Suprapubic skin (tissue), 4 donors: ENCODE measurements at regions not wholly inside any gene's neighbourhood (a gene's known extent, or its start where the extent isn't known, plus 50 kb on each side); places are given as distances from the start of the nearest gene placed in this dataset.

Experiments
- DNase-seq, 2 donors: peaks; one replicate each; pipeline ENCODE4 v3.0.0-alpha.2; 2019; ENCODE audit warnings: low spot score in 2 of 2
- H3K27ac ChIP-seq: fragments of 200-600 bp; sonication (generic); one replicate; pipeline ENCODE4 v1.5.1; 2019
- H3K27me3 ChIP-seq: fragments of 200-600 bp; sonication (generic); one replicate; pipeline ENCODE4 v1.5.1; 2019
- H3K36me3 ChIP-seq: fragments of 200-600 bp; sonication (generic); one replicate; pipeline ENCODE4 v1.5.1; 2019
- H3K4me1 ChIP-seq: fragments of 200-600 bp; sonication (generic); one replicate; pipeline ENCODE4 v1.5.1; 2019
- H3K4me3 ChIP-seq: fragments of 200-600 bp; sonication (generic); one replicate; pipeline ENCODE4 v1.5.1; 2019; ENCODE audit warnings: mild to moderate bottlenecking
- H3K9me3 ChIP-seq: fragments of 200-600 bp; sonication (generic); one replicate; pipeline ENCODE4 v1.5.1; 2019
- EP300 ChIP-seq: sonication (generic); formaldehyde crosslinking; IDR thresholded peaks from one replicate; pipeline ENCODE4 v1.6.1; 2017; ENCODE audit warnings: antibody characterized with exemption
- POLR2A ChIP-seq, 2 donors: fragments of 450-650 bp; IDR thresholded peaks; one replicate each; pipeline ENCODE4 v1.6.1; 2017; ENCODE audit warnings: antibody characterized with exemption in 2 of 2, mild to moderate bottlenecking in 2 of 2, moderate library complexity in 2 of 2
- POLR2AphosphoS5 ChIP-seq, 3 donors: sonication (generic); formaldehyde crosslinking; IDR thresholded peaks; one replicate each; pipeline ENCODE4 v1.6.1; 2017; ENCODE audit warnings: antibody characterized with exemption in 3 of 3
- WGBS: methylation state at CpG from one replicate; pipeline ENCODE4 v1.1.5; 2018; 5-methylcytosine and 5-hydroxymethylcytosine counted together
- TF ChIP-seq, protein P1 (sequence below), 2 donors: fragments of 200-600 bp in 1 of 2; fragments of 450-650 bp in 1 of 2; sonication (generic) in 1 of 2; IDR thresholded peaks; one replicate each; pipeline ENCODE4 v1.5.1; 2016 to 2019; ENCODE audit warnings: antibody characterized with exemption in 2 of 2, mild to moderate bottlenecking in 1 of 2, moderate library complexity in 1 of 2

DNA sequence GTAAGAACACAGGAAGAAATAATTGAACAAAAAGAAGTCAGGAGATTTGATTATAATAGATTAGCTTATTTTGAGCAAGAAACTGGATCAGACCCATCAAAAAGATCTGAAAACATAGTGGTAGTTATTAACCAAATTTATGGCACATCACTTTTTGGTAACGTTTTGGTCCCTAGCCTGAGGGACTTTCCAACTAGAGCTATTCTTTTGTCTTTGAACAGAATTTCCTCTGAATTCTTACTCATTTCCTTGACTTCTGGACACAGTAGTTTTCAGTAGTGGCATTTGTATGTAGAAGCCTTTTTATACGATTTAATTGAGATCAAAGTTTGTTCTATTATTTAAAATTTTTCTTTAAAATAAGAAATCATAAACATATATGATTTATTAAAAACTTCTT lies 96.5 kb upstream of the PDGFD start:
- Histone ChIP-seq H3K36me3 (no peaks in the 10 kb centered on the region), H3K4me3 (no peak overlapping the region), H3K4me1 (no peaks in the 10 kb centered on the region), H3K27me3 (no peaks in the 10 kb centered on the region), H3K27ac (no peak overlapping the region), H3K9me3 (no peaks in the 10 kb centered on the region)
- WGBS: 32% methylated on average over 2 of the region's 2 CpGs
- TF ChIP-seq EP300 (no peak), POLR2AphosphoS5 (IDR thresholded peaks at IDR 0.05) (no peak), POLR2A (IDR thresholded peaks at IDR 0.05) (no peak)
- TF ChIP-seq, protein P1, sequence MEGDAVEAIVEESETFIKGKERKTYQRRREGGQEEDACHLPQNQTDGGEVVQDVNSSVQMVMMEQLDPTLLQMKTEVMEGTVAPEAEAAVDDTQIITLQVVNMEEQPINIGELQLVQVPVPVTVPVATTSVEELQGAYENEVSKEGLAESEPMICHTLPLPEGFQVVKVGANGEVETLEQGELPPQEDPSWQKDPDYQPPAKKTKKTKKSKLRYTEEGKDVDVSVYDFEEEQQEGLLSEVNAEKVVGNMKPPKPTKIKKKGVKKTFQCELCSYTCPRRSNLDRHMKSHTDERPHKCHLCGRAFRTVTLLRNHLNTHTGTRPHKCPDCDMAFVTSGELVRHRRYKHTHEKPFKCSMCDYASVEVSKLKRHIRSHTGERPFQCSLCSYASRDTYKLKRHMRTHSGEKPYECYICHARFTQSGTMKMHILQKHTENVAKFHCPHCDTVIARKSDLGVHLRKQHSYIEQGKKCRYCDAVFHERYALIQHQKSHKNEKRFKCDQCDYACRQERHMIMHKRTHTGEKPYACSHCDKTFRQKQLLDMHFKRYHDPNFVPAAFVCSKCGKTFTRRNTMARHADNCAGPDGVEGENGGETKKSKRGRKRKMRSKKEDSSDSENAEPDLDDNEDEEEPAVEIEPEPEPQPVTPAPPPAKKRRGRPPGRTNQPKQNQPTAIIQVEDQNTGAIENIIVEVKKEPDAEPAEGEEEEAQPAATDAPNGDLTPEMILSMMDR (IDR thresholded peaks at IDR 0.05): no peak
- DNase-seq: no peak

DNA sequence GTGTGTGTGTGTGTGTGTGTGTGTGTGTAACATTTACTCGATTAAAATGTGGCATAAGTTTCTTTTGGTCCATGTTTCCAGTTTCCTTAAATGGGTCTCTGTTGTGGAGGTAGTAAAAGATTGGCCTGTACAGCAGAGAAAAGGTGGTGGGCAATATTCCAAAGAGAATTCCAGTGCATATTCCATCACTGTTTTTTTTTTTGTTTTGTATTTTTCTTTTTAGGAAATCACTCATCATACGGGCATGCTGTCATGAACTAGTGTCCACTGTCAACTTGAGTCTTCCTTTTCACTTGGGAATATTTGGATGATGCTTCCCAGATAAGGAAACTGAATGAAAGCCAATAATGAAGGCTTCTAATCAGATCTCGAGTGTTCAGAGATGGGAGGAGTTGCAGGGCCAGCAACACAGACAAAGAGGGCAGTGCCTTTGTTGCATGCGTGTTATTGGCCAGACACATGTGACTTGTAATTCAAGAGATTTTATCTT lies 95.2 kb upstream of the PDGFD start:
- DNase-seq: no peak
- H3K4me1 ChIP-seq: no peaks in the 10 kb centered on the region
- no peak overlapping the region for H3K27ac ChIP-seq
- 67% methylated on average over 4 of the region's 4 CpGs for WGBS
- H3K9me3 ChIP-seq: no peaks in the 10 kb centered on the region
- no peak overlapping the region for H3K4me3 ChIP-seq
- H3K27me3 ChIP-seq: no peaks in the 10 kb centered on the region
- no peak for TF ChIP-seq POLR2A (IDR thresholded peaks at IDR 0.05)
- TF ChIP-seq, protein P1 (IDR thresholded peaks at IDR 0.05): no peak
- TF ChIP-seq EP300: no peak
- no peak for TF ChIP-seq POLR2AphosphoS5 (IDR thresholded peaks at IDR 0.05)
- no peaks in the 10 kb centered on the region for H3K36me3 ChIP-seq

- no peaks in the 10 kb centered on the region for H3K4me1 ChIP-seq
- H3K27ac ChIP-seq: no peak overlapping the region
- DNase-seq: no peak
- 82% methylated on average over 2 of the region's 2 CpGs for WGBS
- TF ChIP-seq POLR2A (IDR thresholded peaks at IDR 0.05): no peak
- no peak for TF ChIP-seq POLR2AphosphoS5 (IDR thresholded peaks at IDR 0.05)
- TF ChIP-seq, protein P1 (IDR thresholded peaks at IDR 0.05): no peak
- TF ChIP-seq EP300: no peak
- H3K36me3 ChIP-seq: no peaks in the 10 kb centered on the region
- no peaks in the 10 kb centered on the region for H3K27me3 ChIP-seq
- H3K9me3 ChIP-seq: no peaks in the 10 kb centered on the region
- no peak overlapping the region for H3K4me3 ChIP-seq
These were observed 92.6 kb upstream of the PDGFD start for GRCh38 chr11:104256525-104256924.

- TF ChIP-seq, protein P1 (IDR thresholded peaks at IDR 0.05): peak in 1 of 2 donors; percentile 21
- TF ChIP-seq EP300: no peak
- TF ChIP-seq POLR2AphosphoS5 (IDR thresholded peaks at IDR 0.05): no peak
- no peak for TF ChIP-seq POLR2A (IDR thresholded peaks at IDR 0.05)
- no peaks in the 10 kb centered on the region for H3K4me1 ChIP-seq
- no peaks in the 10 kb centered on the region for H3K36me3 ChIP-seq
- no peak overlapping the region for H3K27ac ChIP-seq
- H3K4me3 ChIP-seq: no peak overlapping the region
- H3K9me3 ChIP-seq: no peaks in the 10 kb centered on the region
- DNase-seq: no peak
- H3K27me3 ChIP-seq: no peaks in the 10 kb centered on the region
- 59% methylated on average over 8 of the region's 8 CpGs for WGBS
These were observed 90.4 kb upstream of the PDGFD start for GRCh38 chr11:104254347-104254746.

DNA sequence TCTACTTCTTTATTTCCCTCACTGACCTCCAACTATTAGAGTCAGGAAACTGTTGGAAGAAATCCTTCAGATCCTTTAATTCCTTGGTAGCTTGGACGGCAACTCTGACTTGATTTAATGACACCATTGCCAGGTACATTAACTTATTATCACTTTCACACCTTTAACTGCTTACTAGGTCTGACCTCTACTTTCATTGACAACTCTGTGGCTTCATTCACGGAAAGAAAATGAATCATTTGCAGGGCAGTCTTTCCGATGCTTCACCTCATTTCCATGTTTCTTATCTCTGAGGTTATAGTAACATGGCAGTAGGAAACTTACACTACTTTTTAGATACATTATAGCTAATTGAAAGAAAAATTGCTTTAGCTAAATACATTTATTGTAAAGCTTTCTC lies 82.6 kb upstream of the PDGFD start:
- Histone ChIP-seq H3K27ac (no peak overlapping the region), H3K9me3 (no peaks in the 10 kb centered on the region), H3K4me3 (no peak overlapping the region), H3K27me3 (no peaks in the 10 kb centered on the region), H3K36me3 (no peaks in the 10 kb centered on the region), H3K4me1 (no peaks in the 10 kb centered on the region)
- DNase-seq: no peak
- WGBS: 78% methylated on average over 3 of the region's 3 CpGs
- TF ChIP-seq POLR2AphosphoS5 (IDR thresholded peaks at IDR 0.05) (no peak), POLR2A (IDR thresholded peaks at IDR 0.05) (no peak), EP300 (no peak)
- TF ChIP-seq, protein P1 (IDR thresholded peaks at IDR 0.05): no peak
